G401 (cell line): ENCODE measurements at regions not wholly inside any gene's neighbourhood (a gene's known extent, or its start where the extent isn't known, plus 50 kb on each side); places are given as distances from the start of the nearest gene placed in this dataset.

ENCODE experiments used
- DNase-seq: peaks from one replicate; pipeline ENCODE4 v3.0.0-alpha.2; 2015; ENCODE audit warnings: low spot score
- in situ Hi-C: cut with HindIII; loops from 2 replicates; pipeline ENCODE4 v1.10.0; 2016; ENCODE audit warnings: low sequenced_read_pairs, mixed read lengths

- in situ Hi-C loops: no loop called here
- no peak for DNase-seq
Observed at GRCh38 chr22:47452184-47452583, 689.7 kb downstream of the TBC1D22A start.

GRCh38 chr22:47450876-47451475 lies 688.5 kb downstream of the TBC1D22A start:
- in situ Hi-C loops: no loop called here
- DNase-seq: no peak

GRCh38 chr22:47449508-47450270 lies 687.2 kb downstream of the TBC1D22A start:
- in situ Hi-C loops: no loop called here

GRCh38 chr22:47448231-47449223 lies 686.1 kb downstream of the TBC1D22A start:
- DNase-seq: no peak
- in situ Hi-C loops: no loop called here

More at GRCh38 chr22:47449508-47450270, 687.2 kb downstream of the TBC1D22A start:
- DNase-seq: no peak

GRCh38 chr22:47446821-47447810 lies 684.7 kb downstream of the TBC1D22A start:
- in situ Hi-C loops: no loop called here
- DNase-seq: no peak

- DNase-seq: no peak
- in situ Hi-C loops: no loop called here
Observed at GRCh38 chr22:47446331-47446730, 683.9 kb downstream of the TBC1D22A start.

GRCh38 chr22:47445716-47446290 lies 683.4 kb downstream of the TBC1D22A start:
- in situ Hi-C loops: no loop called here
- no peak for DNase-seq

- no peak for DNase-seq
- in situ Hi-C loops: no loop called here
Observed at GRCh38 chr22:47445212-47445611, 682.8 kb downstream of the TBC1D22A start.

GRCh38 chr22:47444746-47445065 lies 682.3 kb downstream of the TBC1D22A start:
- DNase-seq: no peak
- in situ Hi-C loops: no loop called here

GRCh38 chr22:47443836-47444745 lies 681.6 kb downstream of the TBC1D22A start:
- no peak for DNase-seq
- in situ Hi-C loops: no loop called here

GRCh38 chr22:47442821-47443220 lies 680.4 kb downstream of the TBC1D22A start:
- in situ Hi-C loops: no loop called here
- no peak for DNase-seq

GRCh38 chr22:47439643-47440265 lies 677.3 kb downstream of the TBC1D22A start:
- no peak for DNase-seq
- in situ Hi-C loops: no loop called here

GRCh38 chr22:47437636-47438035 lies 675.2 kb downstream of the TBC1D22A start:
- no peak for DNase-seq
- in situ Hi-C loops: no loop called here

GRCh38 chr22:47437110-47437509 lies 674.7 kb downstream of the TBC1D22A start:
- in situ Hi-C loops: no loop called here
- DNase-seq: no peak

- no peak for DNase-seq
- in situ Hi-C loops: no loop called here
Observed at GRCh38 chr22:47435826-47436225, 673.4 kb downstream of the TBC1D22A start.

GRCh38 chr22:47435204-47435487 lies 672.7 kb downstream of the TBC1D22A start:
- in situ Hi-C loops: no loop called here
- no peak for DNase-seq
